ENCODE measurements at regions not wholly inside any gene's neighbourhood (a gene's known extent, or its start where the extent isn't known, plus 50 kb on each side); places are given as distances from the start of the nearest gene placed in this dataset.
"Not testable (repeated sequence)": the region's sequence is repeated elsewhere in the genome, so short reads cannot be mapped to it uniquely, and the experiment has no call there.

- no peak for DNase-seq (ENCODE audit: low read depth)
Observed at GRCh38 chr2:8552293-8552801, 129.5 kb upstream of the ID2 start.

GRCh38 chr2:8553643-8554042 lies 128.2 kb upstream of the ID2 start:
- DNase-seq (ENCODE audit: low read depth): no peak

- DNase-seq (ENCODE audit: low read depth): no peak
Observed at GRCh38 chr2:8554296-8554806, 127.5 kb upstream of the ID2 start.

- DNase-seq (ENCODE audit: low read depth): no peak
Observed at GRCh38 chr2:8555543-8555942, 126.3 kb upstream of the ID2 start.

GRCh38 chr2:8558096-8558495 lies 123.8 kb upstream of the ID2 start:
- DNase-seq (ENCODE audit: low read depth): no peak

GRCh38 chr2:8558956-8559355 lies 122.9 kb upstream of the ID2 start:
- DNase-seq (ENCODE audit: low read depth): no peak

- DNase-seq (ENCODE audit: low read depth): no peak
Observed at GRCh38 chr2:8559805-8560204, 122.1 kb upstream of the ID2 start.

- DNase-seq (ENCODE audit: low read depth): not testable (repeated sequence)
Observed at GRCh38 chr2:8561692-8562091, 120.2 kb upstream of the ID2 start.

GRCh38 chr2:8563814-8564474 lies 117.9 kb upstream of the ID2 start:
- DNase-seq (ENCODE audit: low read depth): no peak

- no peak for DNase-seq (ENCODE audit: low read depth)
Observed at GRCh38 chr2:8564475-8564874, 117.4 kb upstream of the ID2 start.

GRCh38 chr2:8565399-8566154 lies 116.3 kb upstream of the ID2 start:
- DNase-seq (ENCODE audit: low read depth): no peak

GRCh38 chr2:8566155-8566670 lies 115.6 kb upstream of the ID2 start:
- DNase-seq (ENCODE audit: low read depth): no peak

- no peak for DNase-seq (ENCODE audit: low read depth)
Observed at GRCh38 chr2:8566774-8567468, 114.9 kb upstream of the ID2 start.

- DNase-seq (ENCODE audit: low read depth): no peak
Observed at GRCh38 chr2:8567469-8568260, 114.2 kb upstream of the ID2 start.

GRCh38 chr2:8568543-8569302 lies 113.1 kb upstream of the ID2 start:
- no peak for DNase-seq (ENCODE audit: low read depth)

- no peak for DNase-seq (ENCODE audit: low read depth)
Observed at GRCh38 chr2:8569332-8569930, 112.4 kb upstream of the ID2 start.

GRCh38 chr2:8570637-8571036 lies 111.2 kb upstream of the ID2 start:
- DNase-seq (ENCODE audit: low read depth): no peak

GRCh38 chr2:8571301-8571791 lies 110.5 kb upstream of the ID2 start:
- DNase-seq (ENCODE audit: low read depth): no peak

GRCh38 chr2:8571792-8572499 lies 109.9 kb upstream of the ID2 start:
- DNase-seq (ENCODE audit: low read depth): no peak

Data from activated T-cell treated with anti-CD3 and anti-CD28 coated beads for 1 hour (primary cell).